GM19238 (cell line): ENCODE measurements at regions not wholly inside any gene's neighbourhood (a gene's known extent, or its start where the extent isn't known, plus 50 kb on each side); places are given as distances from the start of the nearest gene placed in this dataset.
"Not testable (repeated sequence)": the region's sequence is repeated elsewhere in the genome, so short reads cannot be mapped to it uniquely, and the experiment has no call there.

Source experiments
- DNase-seq: peaks from one replicate; pipeline ENCODE4 v3.0.0; 2011; ENCODE audit warnings: low spot score; ENCODE audit not compliant: insufficient read length

DNA sequence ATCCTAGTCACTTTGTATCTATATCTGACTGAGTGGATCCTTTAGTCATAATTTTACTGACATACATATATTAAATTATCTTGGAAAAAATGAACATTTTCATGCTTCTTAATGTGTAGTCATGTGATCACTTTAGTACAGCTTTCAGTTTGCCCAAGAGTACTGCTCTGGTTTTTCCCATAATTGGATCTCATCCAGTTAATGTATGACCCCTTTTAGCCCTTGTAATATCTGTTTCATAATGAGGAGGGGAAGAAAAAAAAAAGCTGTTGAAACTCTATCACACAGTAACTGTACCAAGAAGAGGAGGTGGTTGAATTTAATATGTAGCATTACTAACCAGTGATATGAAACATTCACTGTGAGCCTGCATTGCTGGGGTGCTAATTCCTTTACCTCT is 328.7 kb downstream of the PTPRC start:
- DNase-seq = no peak

DNA sequence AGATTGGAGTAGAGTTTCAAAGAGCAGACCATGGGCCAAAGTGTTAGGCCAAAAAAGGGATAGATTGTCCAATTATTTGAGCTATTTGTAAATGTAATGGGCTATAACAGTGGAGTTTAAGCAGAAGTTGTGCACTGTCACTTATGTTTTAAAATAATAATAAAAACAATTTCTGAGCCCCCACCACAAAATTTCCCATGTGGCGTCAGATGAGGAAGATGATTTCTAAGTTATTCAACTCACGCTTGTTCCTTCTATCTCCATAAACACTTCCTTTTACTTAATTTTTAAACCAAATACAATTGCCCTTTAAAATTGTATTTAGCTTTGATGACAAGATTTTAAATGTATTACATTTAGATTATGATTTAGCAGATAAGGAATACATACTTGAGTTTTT is 330.0 kb downstream of the PTPRC start:
- DNase-seq = no peak

DNA sequence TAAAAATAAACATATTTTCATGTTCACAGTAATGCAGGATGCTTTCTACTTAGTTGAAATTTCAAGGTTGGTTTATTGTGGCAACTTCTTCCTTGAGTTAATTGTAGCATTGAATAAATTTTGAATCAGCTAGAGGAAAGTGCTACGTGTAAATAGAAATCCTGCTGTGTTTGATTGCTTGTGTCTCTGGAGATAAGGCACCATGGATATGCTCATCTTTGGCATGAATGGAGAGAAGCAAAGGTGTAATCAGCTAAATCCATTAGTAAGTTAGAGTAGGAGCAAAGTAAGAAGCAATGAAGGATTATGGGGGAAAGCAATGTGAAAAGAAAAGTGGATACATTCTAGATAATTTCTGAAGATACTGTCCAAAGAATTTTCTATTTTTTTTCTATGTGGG is 331.1 kb downstream of the PTPRC start:
- no peak for DNase-seq

DNA sequence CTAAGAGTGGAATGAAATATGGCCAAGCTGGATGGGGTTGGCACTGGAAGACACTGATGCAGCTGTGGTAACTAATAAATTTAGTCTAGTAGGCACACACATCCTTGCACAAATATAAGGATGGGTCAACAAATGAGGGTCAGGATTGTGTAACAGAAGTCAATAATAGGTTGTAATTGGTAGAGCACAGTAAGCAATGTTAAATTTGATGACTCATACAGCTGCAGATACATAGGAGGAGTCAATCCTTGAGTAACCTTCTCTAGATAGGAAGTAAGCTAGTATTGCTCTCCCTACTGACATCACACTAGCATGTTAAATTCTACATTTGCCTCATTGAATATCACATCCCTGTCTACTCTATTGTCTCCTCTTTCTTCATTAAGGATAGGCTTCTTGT is 332.1 kb downstream of the PTPRC start:
- no peak for DNase-seq

DNA sequence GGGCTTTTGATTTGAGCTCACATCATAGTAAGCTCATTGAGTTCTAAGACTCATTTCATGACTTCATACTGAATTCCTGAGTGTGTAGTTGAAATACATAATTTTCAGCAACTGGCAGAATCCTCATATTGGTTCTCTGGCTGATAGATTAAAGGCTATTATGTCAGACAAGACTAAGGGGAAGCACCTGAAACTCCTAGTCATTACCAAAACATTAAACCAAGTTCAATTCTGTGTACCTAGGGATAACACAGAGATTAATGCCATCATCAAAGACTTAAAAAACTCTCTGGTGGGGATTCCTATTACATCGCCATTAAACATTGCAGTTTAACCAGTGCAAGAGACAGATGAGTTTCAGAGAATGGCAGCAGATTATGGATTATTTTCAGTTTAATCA is 339.1 kb downstream of the PTPRC start:
- DNase-seq = no peak

DNA sequence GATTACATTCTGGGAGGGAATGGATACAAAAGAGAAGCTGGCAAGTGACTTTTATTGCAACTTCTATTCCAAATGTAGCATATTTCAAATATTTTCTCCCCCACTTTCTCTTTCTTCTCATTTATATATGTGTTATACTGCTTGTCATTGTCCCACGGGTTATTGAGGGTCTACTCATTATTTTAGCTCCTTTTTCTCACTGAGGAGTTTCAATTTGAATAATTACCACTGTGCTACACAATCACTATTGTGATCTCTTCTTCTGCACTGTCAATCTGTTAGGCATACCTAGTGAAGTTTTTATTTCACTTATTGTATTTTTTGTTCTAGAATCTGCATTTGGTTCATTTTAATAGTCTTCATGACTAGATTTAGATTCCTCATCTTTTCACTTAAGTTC is 339.7 kb downstream of the PTPRC start:
- no peak for DNase-seq

DNA sequence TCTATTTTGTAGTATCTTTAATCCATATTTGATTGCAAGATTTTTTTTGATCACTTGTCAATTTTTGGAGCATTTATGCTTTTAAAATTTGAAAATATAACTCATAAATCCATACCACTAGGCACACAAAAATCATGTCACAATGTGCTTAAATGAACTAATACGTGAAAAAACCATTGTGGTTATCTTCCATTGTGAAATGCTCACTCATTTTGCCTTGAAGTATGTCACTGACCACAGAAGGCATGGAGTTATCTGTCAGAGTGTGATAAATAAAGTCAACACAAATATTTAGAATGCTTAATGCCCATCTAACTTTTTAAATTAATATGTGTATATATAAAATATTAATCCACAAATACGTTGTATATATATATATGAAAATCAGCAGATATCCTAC is 347.2 kb downstream of the PTPRC start:
- no peak for DNase-seq

DNA sequence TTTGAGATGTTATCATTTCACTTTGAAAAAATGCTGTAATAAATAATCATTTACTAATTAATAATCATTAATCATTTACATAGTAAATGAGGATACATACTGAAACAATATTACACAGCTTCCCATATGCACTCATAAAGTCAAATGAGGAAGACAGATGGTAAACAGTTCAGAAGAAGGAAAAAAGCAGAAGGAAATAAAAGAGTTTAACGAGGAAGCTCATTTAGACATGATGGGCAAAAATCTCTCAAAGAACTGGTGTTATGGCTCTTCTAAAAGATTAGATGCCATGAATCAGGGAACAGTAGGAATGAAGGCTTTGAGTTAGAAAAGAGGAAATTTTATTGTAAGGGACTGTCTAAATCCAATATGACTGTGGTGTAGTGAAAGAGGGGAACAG is 347.6 kb downstream of the PTPRC start:
- no peak for DNase-seq

DNA sequence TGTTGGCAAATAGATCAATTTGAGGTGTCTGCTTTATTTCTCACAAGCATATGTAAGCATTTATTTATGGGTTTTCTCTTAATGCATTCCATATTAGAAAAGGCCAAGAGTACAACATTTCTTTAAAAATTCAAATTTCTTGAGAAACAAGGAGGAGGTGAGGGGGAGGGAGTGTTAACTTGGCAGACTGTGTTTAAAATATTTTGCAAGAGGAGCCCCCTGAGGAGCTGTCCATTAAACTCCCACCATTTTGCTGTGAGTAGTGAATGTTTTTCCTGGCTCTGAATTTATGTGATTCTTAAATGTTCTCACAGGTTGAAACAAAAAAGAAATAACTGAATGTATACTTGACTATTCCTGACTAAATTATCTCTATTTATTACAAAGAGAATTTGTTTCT is 363.8 kb downstream of the PTPRC start:
- no peak for DNase-seq

DNA sequence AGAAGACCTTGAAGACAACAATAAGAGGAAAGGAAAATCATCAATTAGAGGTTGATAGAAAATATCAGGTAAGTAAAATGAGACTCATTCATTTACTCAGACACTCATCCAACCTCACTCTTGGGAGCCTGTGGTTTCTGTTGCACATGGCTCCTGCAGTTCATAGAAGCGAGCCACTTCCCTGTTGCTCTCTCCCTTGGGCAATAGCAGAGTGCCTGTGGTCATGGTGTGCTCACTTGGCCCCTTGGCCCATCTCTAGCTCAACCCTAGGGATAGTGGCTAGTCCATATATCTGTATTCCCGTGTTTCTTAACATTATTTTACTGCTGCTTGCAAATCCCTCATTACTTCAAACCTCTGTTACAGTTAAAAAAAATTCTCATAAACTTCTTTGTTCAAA is 368.6 kb downstream of the PTPRC start:
- no peak for DNase-seq

DNA sequence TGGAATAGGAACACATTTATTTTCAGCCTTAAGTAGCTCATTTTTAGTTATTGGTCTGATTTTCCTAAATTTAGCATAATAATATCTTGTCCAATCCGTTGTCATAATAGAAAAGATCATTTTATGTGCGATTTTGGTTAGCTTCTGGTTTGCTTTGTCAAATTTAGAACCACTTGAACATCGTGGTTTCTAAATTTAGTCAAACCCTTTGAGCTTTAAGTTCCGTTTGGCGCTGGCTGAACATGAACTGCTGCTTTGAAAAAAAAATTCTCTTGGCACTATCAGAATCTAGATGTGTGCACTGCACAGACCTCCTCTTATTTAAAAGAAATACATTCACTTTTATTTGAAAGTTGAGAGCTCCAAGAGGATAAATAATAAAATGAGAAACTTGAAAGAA is 370.6 kb downstream of the PTPRC start:
- DNase-seq = no peak

DNA sequence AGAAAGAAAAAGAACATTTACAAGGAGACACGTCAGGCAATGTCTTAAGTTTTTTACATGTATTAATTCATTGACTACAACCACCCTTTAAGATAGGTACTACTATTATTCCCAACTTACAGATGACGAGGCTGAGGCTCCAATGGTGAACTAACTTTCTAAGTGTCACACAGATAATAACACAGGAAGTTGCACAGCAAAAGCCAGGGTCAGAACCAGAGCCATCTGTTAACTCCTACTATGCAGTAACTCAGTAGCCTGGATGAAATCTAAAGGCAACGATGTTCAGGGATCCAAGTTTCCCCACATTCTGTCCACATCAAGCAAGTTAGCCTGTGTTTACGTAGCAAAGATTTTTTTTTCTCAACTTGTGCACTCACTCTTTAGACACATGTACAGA is 371.7 kb downstream of the PTPRC start:
- no peak for DNase-seq

DNA sequence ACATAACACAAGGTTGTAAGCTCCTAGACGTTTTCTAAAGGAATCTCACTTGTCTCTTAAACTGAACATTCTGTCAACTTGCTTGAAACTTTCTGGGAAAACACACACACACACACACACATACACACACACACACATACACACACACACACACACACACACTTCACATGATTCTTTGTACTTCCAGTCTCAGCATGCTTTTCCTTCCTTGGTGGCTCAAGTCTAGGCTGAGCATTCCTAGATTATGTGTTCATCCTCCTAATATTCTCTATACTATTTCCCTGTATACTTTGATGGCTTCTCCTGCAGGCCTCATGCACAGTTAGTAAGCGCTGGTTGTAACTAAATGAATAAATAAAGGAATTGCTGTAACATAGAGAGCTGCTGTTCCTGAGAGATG is 372.1 kb downstream of the PTPRC start:
- DNase-seq = no peak

DNA sequence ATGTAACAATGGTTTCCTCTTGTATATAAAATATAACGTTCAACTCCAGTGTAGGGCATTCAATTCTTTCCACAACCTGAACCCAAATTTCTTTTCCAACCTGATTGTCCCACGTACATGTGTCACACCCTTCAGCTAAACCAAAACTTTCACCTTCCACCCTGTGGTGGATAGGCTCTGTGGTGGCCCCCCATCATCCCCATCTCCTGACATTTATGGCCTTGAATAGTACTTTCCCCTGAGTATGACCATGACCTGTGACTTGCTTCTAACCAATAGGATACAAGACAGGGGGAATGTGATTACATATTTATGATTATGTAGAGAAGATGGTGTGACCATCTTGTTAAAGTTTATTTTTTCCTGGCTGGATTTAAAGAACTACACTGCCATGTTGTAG is 377.0 kb downstream of the PTPRC start:
- no peak for DNase-seq

DNA sequence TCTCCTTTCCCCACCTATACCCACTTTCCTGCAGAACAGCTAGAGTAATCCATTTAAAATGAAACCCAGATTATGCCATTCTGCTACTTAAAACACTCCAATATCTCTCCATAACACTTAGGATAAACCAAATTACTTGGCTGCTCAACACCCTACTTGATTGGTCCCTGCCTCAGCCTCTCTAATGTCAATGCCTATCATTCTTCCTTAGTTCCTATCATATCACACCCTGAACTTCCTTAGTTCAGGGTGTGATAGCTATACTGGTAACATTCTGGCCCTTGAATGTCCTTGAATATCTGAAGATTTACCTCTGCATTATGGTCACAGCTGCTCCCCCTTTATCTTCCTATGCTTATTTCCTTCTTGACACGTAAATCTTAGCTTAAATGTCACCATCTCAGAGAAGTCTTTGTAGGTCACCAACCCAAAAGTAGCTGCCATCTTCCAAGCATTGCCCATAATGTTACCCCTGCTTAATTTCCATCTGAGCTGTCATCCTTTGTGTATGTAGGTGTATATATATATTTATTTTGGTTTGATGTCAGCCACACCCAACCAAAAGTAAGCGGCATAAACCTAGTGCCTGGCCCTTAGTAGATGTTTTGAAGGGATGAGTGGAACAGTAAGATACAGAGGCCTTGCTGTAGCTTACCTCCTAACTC is 379.8 kb downstream of the PTPRC start:
- DNase-seq = no peak

DNA sequence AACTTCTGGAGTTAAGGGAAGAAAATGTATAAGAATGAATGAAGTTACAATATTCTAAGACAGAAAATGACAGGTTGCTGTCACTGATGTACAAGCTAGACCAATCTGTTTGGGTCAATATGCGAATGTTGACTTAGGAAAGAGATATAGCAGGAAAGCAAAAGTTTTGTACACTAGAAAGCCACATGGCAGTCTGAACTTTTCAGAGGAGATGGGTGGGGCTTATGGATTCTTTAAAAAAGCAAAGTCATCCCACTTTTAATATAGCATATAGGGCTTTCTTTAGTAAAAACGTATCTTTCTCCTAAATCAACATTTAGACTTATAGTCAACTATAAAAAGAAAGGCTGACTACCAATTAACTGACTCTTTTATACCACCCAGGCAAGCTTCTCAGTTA is 381.2 kb downstream of the PTPRC start:
- no peak for DNase-seq

DNA sequence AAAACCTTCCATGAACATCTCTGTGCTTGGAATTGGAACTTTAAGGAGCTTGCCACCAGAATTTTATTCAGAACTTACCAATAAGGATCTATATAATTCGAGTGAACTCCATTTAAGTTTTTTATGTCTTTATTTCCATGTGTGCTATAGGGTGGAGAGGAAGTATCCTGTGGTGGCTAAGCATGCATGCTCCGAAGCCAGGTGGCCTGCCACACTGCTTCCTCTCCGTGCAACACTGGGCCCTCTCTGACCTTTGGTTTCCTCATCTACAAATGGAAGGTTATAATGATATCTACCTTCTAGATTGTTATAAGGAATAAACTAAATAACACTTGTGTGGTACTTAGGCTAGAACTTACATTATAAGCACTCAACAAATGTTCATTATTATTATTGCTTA is 382.1 kb downstream of the PTPRC start:
- no peak for DNase-seq

DNA sequence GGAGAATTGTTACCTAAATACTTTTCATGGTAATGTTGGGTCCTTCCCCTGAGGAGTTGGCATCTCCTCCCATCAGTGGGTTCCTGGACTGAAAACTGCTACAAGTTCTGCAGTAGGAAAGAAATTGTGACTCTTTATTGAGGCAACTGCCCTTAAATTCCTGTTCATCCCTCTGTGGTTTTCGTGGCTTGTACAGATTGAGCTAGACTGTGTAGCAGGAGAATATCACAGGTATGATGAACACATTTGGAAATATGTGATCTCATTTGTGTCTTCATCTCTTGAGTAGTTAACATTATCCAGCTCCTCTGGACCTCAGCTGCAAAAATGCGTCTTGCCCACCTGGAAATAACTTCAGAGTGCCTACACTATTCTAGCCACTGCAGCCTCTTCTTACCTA is 390.6 kb downstream of the PTPRC start:
- DNase-seq = no peak

DNA sequence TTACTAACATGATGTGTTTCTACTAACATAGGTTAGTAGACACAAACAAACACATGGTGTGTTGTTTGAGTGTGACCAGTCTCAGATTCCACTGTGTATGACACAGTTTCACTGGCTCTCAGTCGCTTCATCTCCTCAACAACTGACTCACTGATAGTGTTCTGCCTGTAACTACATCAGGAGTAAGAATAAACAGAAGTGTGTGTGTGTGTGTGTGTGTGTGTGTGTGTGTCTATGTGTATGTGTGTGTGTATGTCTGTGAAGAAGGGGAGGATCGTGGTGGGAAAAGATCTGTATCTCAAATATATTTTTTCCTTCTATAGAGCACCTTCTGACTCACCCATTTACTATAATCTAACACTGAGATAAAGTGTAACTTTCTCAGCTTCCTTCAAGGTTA is 391.0 kb downstream of the PTPRC start:
- no peak for DNase-seq

DNA sequence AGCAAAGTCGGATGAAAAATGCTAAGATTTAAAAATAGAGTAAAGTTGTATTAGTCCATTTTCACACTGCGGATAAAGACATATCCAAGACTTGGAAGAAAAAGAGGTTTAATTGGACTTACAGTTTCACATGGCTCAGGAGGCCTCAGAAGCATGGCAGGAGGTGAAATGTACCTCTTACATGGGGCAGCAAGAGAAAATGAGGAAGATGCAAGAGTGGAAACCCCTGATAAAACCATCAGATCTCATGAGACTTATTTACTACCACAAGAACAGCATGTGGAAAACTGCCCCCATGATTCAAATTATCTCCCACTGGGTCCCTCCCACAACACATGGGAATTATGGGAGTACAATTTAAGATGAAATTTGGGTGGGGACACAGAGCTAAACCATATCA is 391.7 kb downstream of the PTPRC start:
- DNase-seq = not testable (repeated sequence)

DNA sequence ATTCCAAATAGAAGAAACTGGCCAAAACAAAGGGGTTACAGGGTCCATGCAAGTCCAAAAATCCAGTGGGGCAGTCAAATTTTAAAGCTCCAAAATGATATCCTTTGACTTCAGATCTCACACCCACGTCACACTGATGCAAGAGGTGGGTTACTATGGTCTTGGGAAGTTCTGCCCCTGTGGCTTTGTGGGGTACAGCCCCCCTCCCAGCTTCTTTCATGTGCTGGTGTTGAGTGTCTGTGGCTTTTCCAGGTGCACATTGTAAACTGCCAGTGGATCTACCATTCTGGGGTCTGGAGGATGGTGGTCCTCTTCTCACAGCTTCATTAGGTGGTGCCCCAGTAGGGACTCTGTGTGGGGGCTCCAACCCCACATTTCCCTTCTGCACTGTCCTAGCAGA is 392.3 kb downstream of the PTPRC start:
- DNase-seq = not testable (repeated sequence)

DNA sequence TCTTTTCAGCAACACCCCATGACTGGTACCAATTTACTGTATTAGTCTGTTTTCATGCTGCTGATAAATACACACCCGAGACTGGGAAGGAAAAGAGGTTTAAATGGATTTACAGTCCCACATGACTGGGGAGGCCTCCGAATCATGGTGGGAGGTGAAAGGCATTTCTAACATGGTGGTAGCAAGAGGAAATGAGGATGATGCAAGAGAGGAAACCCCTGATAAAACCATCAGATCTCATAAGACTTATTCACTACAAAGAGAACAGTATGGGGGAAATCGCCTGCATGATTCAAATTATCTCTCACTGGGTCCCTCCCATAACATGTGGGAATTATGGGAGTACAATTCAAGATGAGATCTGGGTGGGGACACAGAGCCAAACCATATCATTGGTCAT is 393.6 kb downstream of the PTPRC start:
- not testable (repeated sequence) for DNase-seq

DNA sequence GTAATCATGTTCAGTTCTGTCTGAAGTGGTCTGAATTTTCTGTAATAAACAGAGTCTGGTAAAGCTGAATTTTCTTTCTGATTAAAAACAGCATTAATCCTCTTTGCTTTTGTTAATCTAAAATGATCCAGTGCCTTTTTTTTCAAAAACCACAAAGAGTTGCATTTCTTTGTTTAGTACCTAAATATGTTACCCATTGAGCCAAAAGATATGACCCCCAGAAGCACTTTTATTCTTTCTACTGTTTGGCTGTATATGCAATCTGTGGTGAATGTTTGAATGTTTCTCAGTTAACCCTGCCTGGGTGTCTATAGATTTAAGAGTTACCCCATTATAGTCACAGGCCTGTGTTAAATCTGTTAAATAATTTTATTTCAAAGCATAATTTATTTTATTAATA is 394.8 kb downstream of the PTPRC start:
- no peak for DNase-seq

DNA sequence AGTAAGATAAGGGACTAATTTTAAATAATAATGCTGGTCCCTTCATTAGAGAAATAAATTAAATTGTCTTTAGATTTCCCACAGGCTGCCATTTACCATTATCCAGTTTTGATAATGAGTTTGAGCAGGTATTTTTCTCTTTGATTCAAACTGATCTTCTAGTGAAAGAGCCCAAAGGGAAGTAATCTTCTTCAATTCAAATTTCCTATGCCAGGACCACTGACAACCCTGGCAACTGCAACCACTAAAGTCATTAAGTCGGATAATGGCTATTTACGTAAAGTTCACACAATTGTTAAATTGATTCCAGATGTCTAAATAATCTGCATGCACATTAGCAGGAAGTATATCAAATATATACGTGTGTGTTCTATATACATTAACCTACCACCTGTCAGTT is 399.3 kb downstream of the PTPRC start:
- no peak for DNase-seq
